ENCODE measurements at regions not wholly inside any gene's neighbourhood (a gene's known extent, or its start where the extent isn't known, plus 50 kb on each side); places are given as distances from the start of the nearest gene placed in this dataset.

DNA sequence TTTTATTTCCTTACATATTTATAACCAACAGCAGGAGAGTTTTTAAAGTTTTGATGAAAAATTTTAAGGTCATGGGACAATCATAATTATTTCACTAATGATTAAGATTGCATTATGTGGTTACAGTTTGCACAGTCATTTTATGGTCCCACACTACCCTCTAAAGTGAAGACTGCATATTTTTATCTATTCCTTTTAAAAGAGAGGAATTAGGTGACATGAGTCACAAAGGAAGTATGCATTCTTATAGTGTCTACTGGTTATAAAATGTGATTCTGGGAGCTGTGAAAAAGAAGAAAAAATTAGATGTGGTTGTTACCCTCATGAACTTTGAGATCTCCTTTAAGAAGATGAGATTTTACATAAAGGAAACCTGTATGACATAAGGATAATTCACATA is 87.9 kb upstream of the GRIA1 start:
- no peak for TF ChIP-seq POLR2A (IDR thresholded peaks at IDR 0.05)
- TF ChIP-seq, protein P1, sequence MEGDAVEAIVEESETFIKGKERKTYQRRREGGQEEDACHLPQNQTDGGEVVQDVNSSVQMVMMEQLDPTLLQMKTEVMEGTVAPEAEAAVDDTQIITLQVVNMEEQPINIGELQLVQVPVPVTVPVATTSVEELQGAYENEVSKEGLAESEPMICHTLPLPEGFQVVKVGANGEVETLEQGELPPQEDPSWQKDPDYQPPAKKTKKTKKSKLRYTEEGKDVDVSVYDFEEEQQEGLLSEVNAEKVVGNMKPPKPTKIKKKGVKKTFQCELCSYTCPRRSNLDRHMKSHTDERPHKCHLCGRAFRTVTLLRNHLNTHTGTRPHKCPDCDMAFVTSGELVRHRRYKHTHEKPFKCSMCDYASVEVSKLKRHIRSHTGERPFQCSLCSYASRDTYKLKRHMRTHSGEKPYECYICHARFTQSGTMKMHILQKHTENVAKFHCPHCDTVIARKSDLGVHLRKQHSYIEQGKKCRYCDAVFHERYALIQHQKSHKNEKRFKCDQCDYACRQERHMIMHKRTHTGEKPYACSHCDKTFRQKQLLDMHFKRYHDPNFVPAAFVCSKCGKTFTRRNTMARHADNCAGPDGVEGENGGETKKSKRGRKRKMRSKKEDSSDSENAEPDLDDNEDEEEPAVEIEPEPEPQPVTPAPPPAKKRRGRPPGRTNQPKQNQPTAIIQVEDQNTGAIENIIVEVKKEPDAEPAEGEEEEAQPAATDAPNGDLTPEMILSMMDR (IDR thresholded peaks at IDR 0.05) = no peak

All from lower leg skin (tissue), 3 donors.